HL-60 (cell line): ENCODE measurements at regions not wholly inside any gene's neighbourhood (a gene's known extent, or its start where the extent isn't known, plus 50 kb on each side); places are given as distances from the start of the nearest gene placed in this dataset.

Experiments
- TF ChIP-seq, protein P1 (sequence below): IDR thresholded peaks from one replicate; pipeline ENCODE4 v1.5.1; 2011; ENCODE audit warnings: low read length, control low read depth, inconsistent platforms; ENCODE audit not compliant: insufficient read depth
- TF ChIP-seq, protein P2 (sequence below): IDR thresholded peaks from 2 replicates; pipeline ENCODE4 v1.6.1; 2012; ENCODE audit warnings: low read depth; ENCODE audit not compliant: insufficient replicate concordance

DNA sequence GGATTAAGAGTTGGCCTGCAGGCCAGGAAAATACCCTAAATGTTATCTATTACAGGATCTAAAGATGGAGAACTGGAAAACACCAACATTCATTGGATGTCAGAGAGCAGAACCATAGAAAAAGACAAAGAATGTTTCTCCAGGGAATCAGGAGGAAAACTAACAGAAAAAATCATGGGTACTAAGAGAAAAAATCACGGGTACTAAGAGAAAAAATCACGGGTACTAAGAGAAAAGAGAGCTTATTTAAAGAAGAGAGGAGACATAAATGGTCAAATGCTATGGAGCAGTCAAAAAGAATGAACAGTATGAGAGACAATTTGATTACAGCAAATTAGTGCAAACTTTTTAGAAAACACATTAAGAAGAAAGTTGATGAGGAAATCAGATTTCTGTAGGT, 73.8 kb upstream of the SERBP1 start:
- TF ChIP-seq, protein P1, sequence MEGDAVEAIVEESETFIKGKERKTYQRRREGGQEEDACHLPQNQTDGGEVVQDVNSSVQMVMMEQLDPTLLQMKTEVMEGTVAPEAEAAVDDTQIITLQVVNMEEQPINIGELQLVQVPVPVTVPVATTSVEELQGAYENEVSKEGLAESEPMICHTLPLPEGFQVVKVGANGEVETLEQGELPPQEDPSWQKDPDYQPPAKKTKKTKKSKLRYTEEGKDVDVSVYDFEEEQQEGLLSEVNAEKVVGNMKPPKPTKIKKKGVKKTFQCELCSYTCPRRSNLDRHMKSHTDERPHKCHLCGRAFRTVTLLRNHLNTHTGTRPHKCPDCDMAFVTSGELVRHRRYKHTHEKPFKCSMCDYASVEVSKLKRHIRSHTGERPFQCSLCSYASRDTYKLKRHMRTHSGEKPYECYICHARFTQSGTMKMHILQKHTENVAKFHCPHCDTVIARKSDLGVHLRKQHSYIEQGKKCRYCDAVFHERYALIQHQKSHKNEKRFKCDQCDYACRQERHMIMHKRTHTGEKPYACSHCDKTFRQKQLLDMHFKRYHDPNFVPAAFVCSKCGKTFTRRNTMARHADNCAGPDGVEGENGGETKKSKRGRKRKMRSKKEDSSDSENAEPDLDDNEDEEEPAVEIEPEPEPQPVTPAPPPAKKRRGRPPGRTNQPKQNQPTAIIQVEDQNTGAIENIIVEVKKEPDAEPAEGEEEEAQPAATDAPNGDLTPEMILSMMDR = no peak
- TF ChIP-seq, protein P2, sequence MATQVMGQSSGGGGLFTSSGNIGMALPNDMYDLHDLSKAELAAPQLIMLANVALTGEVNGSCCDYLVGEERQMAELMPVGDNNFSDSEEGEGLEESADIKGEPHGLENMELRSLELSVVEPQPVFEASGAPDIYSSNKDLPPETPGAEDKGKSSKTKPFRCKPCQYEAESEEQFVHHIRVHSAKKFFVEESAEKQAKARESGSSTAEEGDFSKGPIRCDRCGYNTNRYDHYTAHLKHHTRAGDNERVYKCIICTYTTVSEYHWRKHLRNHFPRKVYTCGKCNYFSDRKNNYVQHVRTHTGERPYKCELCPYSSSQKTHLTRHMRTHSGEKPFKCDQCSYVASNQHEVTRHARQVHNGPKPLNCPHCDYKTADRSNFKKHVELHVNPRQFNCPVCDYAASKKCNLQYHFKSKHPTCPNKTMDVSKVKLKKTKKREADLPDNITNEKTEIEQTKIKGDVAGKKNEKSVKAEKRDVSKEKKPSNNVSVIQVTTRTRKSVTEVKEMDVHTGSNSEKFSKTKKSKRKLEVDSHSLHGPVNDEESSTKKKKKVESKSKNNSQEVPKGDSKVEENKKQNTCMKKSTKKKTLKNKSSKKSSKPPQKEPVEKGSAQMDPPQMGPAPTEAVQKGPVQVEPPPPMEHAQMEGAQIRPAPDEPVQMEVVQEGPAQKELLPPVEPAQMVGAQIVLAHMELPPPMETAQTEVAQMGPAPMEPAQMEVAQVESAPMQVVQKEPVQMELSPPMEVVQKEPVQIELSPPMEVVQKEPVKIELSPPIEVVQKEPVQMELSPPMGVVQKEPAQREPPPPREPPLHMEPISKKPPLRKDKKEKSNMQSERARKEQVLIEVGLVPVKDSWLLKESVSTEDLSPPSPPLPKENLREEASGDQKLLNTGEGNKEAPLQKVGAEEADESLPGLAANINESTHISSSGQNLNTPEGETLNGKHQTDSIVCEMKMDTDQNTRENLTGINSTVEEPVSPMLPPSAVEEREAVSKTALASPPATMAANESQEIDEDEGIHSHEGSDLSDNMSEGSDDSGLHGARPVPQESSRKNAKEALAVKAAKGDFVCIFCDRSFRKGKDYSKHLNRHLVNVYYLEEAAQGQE = no peak
